SK-N-SH (cell line): ENCODE measurements at regions not wholly inside any gene's neighbourhood (a gene's known extent, or its start where the extent isn't known, plus 50 kb on each side); places are given as distances from the start of the nearest gene placed in this dataset.

Experiments
- CTCF ChIA-PET: fragments of 300-600, 350-600 bp; formaldehyde crosslinking; extraction: SDS; loops from one replicate; lab custom pipeline; 2021; lab: Yijun Ruan, JAX
- POLR2A ChIA-PET: fragments of 350-600 bp; sonication (Branson Sonifier 250); formaldehyde crosslinking; extraction: SDS; loops from one replicate; lab custom pipeline; 2020; ENCODE audit warnings: antibody characterized with exemption, inconsistent platforms; lab: Yijun Ruan, JAX
- DNase-seq: peaks from one replicate; pipeline ENCODE4 v3.0.0; 2012
- H2AFZ ChIP-seq: fragments of 200-600 bp; sonication (generic); 2 replicates; pipeline ENCODE4 v1.8.1; 2016; ENCODE audit warnings: antibody characterized with exemption, mild to moderate bottlenecking, low read depth
- H3F3A ChIP-seq: fragments of 200-600 bp; sonication (generic); replicated peaks from 2 replicates; pipeline ENCODE3; 2016; ENCODE audit warnings: antibody characterized with exemption, mild to moderate bottlenecking; ENCODE audit not compliant: insufficient read depth
- H3K27ac ChIP-seq, 2 experiments: fragments of 200-500 bp in 1 of 2; fragments of 200-600 bp in 1 of 2; sonication (Bioruptor generic) in 1 of 2; sonication (generic), shearing (Covaris generic) in 1 of 2; 2 replicates each; pipeline versions ENCODE4 v1.5.1 to v1.6.1; 2014 to 2016; ENCODE audit warnings: low read depth in 2 of 2, inconsistent platforms in 1 of 2, low read length in 1 of 2, mild to moderate bottlenecking in 1 of 2, mixed read lengths in 1 of 2
- H3K27me3 ChIP-seq: fragments of 200-600 bp; sonication (generic), shearing (Covaris generic); 2 replicates; pipeline ENCODE4 v1.6.1; 2016; ENCODE audit warnings: mixed run types; ENCODE audit not compliant: insufficient read depth
- H3K36me3 ChIP-seq, 2 experiments: fragments of 200-500 bp in 1 of 2; fragments of 200-600 bp in 1 of 2; sonication (Bioruptor generic) in 1 of 2; sonication (generic) in 1 of 2; replicated peaks in 1 of 2; 2 replicates each; pipeline versions ENCODE3 to v1.5.1; 2014 to 2016; ENCODE audit warnings: low read length in 1 of 2, mild to moderate bottlenecking in 1 of 2; ENCODE audit not compliant: insufficient read depth in 2 of 2, control insufficient read depth in 1 of 2
- H3K4me1 ChIP-seq, 2 experiments: fragments of 200-500 bp in 1 of 2; fragments of 200-600 bp in 1 of 2; sonication (Bioruptor generic) in 1 of 2; sonication (generic), shearing (Covaris generic) in 1 of 2; 2 replicates each; pipeline versions ENCODE4 v1.5.1 to v1.6.1; 2014 to 2016; ENCODE audit warnings: low read depth in 1 of 2, low read length in 1 of 2, mixed run types in 1 of 2; ENCODE audit not compliant: insufficient read depth in 2 of 2, control insufficient read depth in 1 of 2
- H3K4me2 ChIP-seq: fragments of 200-600 bp; sonication (generic), shearing (Covaris generic); 2 replicates; pipeline ENCODE4 v1.6.1; 2017; ENCODE audit warnings: mixed run types
- H3K4me3 ChIP-seq, 2 experiments: fragments of 200-500 bp in 1 of 2; fragments of 200-600 bp in 1 of 2; sonication (Bioruptor generic) in 1 of 2; sonication (generic), shearing (Covaris generic) in 1 of 2; 2 replicates each; pipeline versions ENCODE4 v1.5.1 to v1.8.1; 2014 to 2016; ENCODE audit warnings: low read depth in 2 of 2, inconsistent platforms in 1 of 2, low read length in 1 of 2, mild to moderate bottlenecking in 1 of 2, mixed read lengths in 1 of 2, moderate library complexity in 1 of 2
- H3K79me2 ChIP-seq: fragments of 200-600 bp; sonication (generic); 2 replicates; pipeline ENCODE4 v1.8.1; 2017; ENCODE audit warnings: mild to moderate bottlenecking; ENCODE audit not compliant: insufficient read depth
- H3K9ac ChIP-seq: fragments of 200-600 bp; sonication (generic); 2 replicates; pipeline ENCODE4 v1.6.1; 2017; ENCODE audit warnings: mixed run types
- H3K9me2 ChIP-seq: fragments of 200-600 bp; sonication (generic); 2 replicates; pipeline ENCODE4 v1.6.1; 2017; ENCODE audit warnings: mixed run types
- H3K9me3 ChIP-seq: fragments of 200-600 bp; sonication (generic); 2 replicates; pipeline ENCODE4 v1.6.1; 2017; ENCODE audit warnings: mixed run types, mild to moderate bottlenecking, moderate library complexity
- H4K20me1 ChIP-seq: fragments of 200-600 bp; sonication (generic); 2 replicates; pipeline ENCODE4 v1.6.1; 2017; ENCODE audit warnings: mild to moderate bottlenecking, mixed run types; ENCODE audit not compliant: insufficient read depth
- CHD2 ChIP-seq: fragments of 150-350 bp; IDR thresholded peaks from 2 replicates; pipeline ENCODE4 v1.6.1; 2018; ENCODE audit warnings: low read length; ENCODE audit not compliant: partially characterized antibody
- CTCF ChIP-seq: fragments of 200-600 bp; sonication (generic); IDR thresholded peaks from 2 replicates; pipeline ENCODE4 v1.6.1; 2017; ENCODE audit warnings: antibody characterized with exemption, mild to moderate bottlenecking, moderate library complexity
- EZH2phosphoT487 ChIP-seq: fragments of 200-600 bp; sonication (generic); IDR thresholded peaks from 2 replicates; pipeline ENCODE4 v1.6.1; 2017; ENCODE audit warnings: low read depth, mixed run types, mild to moderate bottlenecking, antibody characterized with exemption, moderate library complexity, borderline replicate concordance
- FOXM1 ChIP-seq: IDR thresholded peaks from 2 replicates; pipeline ENCODE4 v1.4.0; 2012; ENCODE audit warnings: low read depth, mild to moderate bottlenecking
- JUND ChIP-seq: IDR thresholded peaks from 2 replicates; pipeline ENCODE4 v1.4.0; 2012
- MXI1 ChIP-seq: IDR thresholded peaks from 2 replicates; pipeline ENCODE4 v1.6.1; 2012; ENCODE audit warnings: mild to moderate bottlenecking, low read depth, low read length, improper control_type of control experiment
- RCOR1 ChIP-seq: fragments of 150-350 bp; IDR thresholded peaks from 2 replicates; pipeline ENCODE4 v1.6.1; 2017; ENCODE audit warnings: antibody characterized with exemption, low read length
- SMC3 ChIP-seq: IDR thresholded peaks from 2 replicates; pipeline ENCODE4 v1.6.1; 2012; ENCODE audit warnings: low read depth, low read length, improper control_type of control experiment
- TAF1 ChIP-seq: IDR thresholded peaks from 2 replicates; pipeline ENCODE4 v1.6.1; 2012; ENCODE audit warnings: low read depth, mild to moderate bottlenecking, low read length, moderate library complexity, borderline replicate concordance
- TCF12 ChIP-seq: IDR thresholded peaks from 2 replicates; pipeline ENCODE4 v1.4.0; 2012
- TEAD4 ChIP-seq: IDR thresholded peaks from 2 replicates; pipeline ENCODE4 v1.4.0; 2012; ENCODE audit warnings: mild to moderate bottlenecking, borderline replicate concordance; ENCODE audit not compliant: insufficient read depth
- WGBS: methylation state at CpG from one replicate; pipeline ENCODE4 v1.1.6; 2017; ENCODE audit warnings: low lambda C conversion rate; 5-methylcytosine and 5-hydroxymethylcytosine counted together
- TF ChIP-seq, protein P1 (sequence below): IDR thresholded peaks from 2 replicates; pipeline ENCODE4 v1.4.0; 2012; ENCODE audit warnings: low read depth, borderline replicate concordance
- TF ChIP-seq, protein P2 (sequence below): IDR thresholded peaks from 2 replicates; pipeline ENCODE4; 2012
- TF ChIP-seq, protein P3 (sequence below): fragments of 150-350 bp; IDR thresholded peaks from 2 replicates; pipeline ENCODE4 v1.6.1; 2016; ENCODE audit warnings: mild to moderate bottlenecking, low read depth, low read length

- H3K9me3 ChIP-seq, result no peaks in the 10 kb centered on the region
- peaks cover 0 to 10% of the 10 kb centered on the region in 2 experiments; a peak in 2 of 4 replicates for H3K4me1 ChIP-seq
- H3K27ac ChIP-seq, result no peak overlapping the region
- no peaks in the 10 kb centered on the region for H4K20me1 ChIP-seq
- no peaks in the 10 kb centered on the region for H3K9me2 ChIP-seq
- no peak for DNase-seq
- ChIA-PET CTCF (interaction anchor here (0.6 kb wide), 1 partner anchor 1431 kb away, joined by 4 read pairs; no protein-coding TSS in a partner anchor), POLR2A (no interaction called here)
- no peak overlapping the region for H3K4me3 ChIP-seq
- H3K9ac ChIP-seq, result no peak overlapping the region
- TF ChIP-seq, protein P1, sequence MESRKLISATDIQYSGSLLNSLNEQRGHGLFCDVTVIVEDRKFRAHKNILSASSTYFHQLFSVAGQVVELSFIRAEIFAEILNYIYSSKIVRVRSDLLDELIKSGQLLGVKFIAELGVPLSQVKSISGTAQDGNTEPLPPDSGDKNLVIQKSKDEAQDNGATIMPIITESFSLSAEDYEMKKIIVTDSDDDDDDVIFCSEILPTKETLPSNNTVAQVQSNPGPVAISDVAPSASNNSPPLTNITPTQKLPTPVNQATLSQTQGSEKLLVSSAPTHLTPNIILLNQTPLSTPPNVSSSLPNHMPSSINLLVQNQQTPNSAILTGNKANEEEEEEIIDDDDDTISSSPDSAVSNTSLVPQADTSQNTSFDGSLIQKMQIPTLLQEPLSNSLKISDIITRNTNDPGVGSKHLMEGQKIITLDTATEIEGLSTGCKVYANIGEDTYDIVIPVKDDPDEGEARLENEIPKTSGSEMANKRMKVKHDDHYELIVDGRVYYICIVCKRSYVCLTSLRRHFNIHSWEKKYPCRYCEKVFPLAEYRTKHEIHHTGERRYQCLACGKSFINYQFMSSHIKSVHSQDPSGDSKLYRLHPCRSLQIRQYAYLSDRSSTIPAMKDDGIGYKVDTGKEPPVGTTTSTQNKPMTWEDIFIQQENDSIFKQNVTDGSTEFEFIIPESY, result no peak
- TF ChIP-seq, protein P2, sequence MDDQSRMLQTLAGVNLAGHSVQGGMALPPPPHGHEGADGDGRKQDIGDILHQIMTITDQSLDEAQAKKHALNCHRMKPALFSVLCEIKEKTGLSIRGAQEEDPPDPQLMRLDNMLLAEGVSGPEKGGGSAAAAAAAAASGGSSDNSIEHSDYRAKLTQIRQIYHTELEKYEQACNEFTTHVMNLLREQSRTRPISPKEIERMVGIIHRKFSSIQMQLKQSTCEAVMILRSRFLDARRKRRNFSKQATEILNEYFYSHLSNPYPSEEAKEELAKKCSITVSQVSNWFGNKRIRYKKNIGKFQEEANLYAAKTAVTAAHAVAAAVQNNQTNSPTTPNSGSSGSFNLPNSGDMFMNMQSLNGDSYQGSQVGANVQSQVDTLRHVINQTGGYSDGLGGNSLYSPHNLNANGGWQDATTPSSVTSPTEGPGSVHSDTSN, result no peak
- TF ChIP-seq EZH2phosphoT487, result no peak
- no peak for TF ChIP-seq TCF12
- TF ChIP-seq FOXM1, result no peak
- TF ChIP-seq SMC3, result no peak
- no peak for TF ChIP-seq CTCF
- TF ChIP-seq CHD2, result no peak
- TF ChIP-seq TEAD4, result no peak
- TF ChIP-seq, protein P3, sequence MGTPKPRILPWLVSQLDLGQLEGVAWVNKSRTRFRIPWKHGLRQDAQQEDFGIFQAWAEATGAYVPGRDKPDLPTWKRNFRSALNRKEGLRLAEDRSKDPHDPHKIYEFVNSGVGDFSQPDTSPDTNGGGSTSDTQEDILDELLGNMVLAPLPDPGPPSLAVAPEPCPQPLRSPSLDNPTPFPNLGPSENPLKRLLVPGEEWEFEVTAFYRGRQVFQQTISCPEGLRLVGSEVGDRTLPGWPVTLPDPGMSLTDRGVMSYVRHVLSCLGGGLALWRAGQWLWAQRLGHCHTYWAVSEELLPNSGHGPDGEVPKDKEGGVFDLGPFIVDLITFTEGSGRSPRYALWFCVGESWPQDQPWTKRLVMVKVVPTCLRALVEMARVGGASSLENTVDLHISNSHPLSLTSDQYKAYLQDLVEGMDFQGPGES, result no peak
- TF ChIP-seq RCOR1, result no peak
- TF ChIP-seq JUND, result no peak
- TF ChIP-seq TAF1, result no peak
- no peak for TF ChIP-seq MXI1
- no peaks in the 10 kb centered on the region; the same call in 1 of the 2 replicates for H3K27me3 ChIP-seq
- no peaks in the 10 kb centered on the region for H3F3A ChIP-seq
- no peak overlapping the region for H3K4me2 ChIP-seq
- WGBS, result 43% methylated on average over 9 of the region's 9 CpGs
- H3K79me2 ChIP-seq, result no peaks in the 10 kb centered on the region
- no peaks in the 10 kb centered on the region for H3K36me3 ChIP-seq
- H2AFZ ChIP-seq, result no peak overlapping the region
Observed at GRCh38 chr6:90894285-90895130, 307.6 kb upstream of the MAP3K7 start.
